GM21737 (cell line): ENCODE measurements at regions not wholly inside any gene's neighbourhood (a gene's known extent, or its start where the extent isn't known, plus 50 kb on each side); places are given as distances from the start of the nearest gene placed in this dataset.
"Not testable (repeated sequence)": the region's sequence is repeated elsewhere in the genome, so short reads cannot be mapped to it uniquely, and the experiment has no call there.

Source experiments
- ATAC-seq: cut with Tn5 transposase; IDR thresholded peaks from one replicate; pipeline ENCODE4 v1.9.1; 2021; ENCODE audit warnings: mild to moderate bottlenecking, moderate library complexity; ENCODE audit not compliant: unreplicated experiment

- no peak for ATAC-seq
Observed at GRCh38 chr20:50323777-50324775, 133.4 kb downstream of the CEBPB start.

DNA sequence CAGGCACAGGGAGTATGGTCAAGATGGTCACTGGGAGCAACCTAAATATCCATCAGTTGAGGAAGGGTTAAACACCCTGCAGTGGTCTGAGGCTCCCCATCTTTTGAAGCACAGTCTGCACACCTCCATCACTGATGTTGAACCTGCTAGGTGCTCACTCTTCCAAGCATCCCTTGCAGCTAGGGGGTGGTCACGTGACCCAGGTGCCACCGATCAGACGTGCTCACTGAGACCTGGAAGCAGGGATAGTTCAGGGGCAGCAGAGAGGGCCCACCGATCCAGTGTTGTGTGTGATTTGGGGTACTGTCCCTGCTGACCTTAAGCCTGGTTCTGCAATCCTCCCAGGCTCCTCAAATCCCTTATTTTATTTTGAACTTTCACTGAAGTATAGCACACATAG lies 134.6 kb downstream of the CEBPB start:
- ATAC-seq, result no peak

GRCh38 chr20:50325651-50326050 lies 135.0 kb downstream of the CEBPB start:
- ATAC-seq, result no peak

- no peak for ATAC-seq
Observed at GRCh38 chr20:50327666-50328065, 137.0 kb downstream of the CEBPB start.

DNA sequence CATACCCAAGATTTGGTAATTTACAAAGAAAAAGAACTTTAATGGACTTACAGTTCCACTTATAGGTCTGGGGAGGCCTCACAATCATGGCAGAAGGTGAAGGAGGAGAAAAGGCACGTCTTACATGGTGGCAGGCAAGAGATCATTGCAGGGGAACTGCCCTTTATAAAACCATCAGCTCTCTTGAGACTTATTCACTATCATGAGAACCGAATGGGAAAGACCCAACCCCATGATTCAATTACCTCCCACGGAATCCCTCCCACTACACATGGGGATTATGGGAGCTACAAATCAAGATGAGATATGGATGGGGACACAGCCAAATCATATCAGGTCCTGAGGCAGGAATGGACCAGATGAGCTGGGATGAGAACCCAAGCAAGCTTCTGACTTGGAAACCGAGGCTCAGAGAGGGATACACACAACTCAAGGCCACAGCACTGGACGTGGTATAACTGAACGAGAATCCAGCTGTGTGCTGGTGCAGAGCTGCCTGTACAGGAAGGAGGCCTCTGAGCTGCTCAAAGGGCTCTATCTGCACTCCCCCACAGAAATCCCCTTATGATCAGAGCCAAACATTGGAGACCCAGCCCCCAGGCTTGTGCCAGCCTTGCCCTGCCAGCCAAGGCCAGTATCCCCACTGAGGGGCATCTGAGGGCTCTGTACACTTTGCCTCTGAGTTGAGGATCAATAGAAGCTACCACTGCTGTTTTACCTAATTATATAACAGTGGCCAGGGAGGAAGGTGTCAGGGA lies 137.8 kb downstream of the CEBPB start:
- no peak for ATAC-seq

- no peak for ATAC-seq
Observed at GRCh38 chr20:50328996-50329898, 138.6 kb downstream of the CEBPB start.

- no peak for ATAC-seq
Observed at GRCh38 chr20:50329981-50330503, 139.4 kb downstream of the CEBPB start.

DNA sequence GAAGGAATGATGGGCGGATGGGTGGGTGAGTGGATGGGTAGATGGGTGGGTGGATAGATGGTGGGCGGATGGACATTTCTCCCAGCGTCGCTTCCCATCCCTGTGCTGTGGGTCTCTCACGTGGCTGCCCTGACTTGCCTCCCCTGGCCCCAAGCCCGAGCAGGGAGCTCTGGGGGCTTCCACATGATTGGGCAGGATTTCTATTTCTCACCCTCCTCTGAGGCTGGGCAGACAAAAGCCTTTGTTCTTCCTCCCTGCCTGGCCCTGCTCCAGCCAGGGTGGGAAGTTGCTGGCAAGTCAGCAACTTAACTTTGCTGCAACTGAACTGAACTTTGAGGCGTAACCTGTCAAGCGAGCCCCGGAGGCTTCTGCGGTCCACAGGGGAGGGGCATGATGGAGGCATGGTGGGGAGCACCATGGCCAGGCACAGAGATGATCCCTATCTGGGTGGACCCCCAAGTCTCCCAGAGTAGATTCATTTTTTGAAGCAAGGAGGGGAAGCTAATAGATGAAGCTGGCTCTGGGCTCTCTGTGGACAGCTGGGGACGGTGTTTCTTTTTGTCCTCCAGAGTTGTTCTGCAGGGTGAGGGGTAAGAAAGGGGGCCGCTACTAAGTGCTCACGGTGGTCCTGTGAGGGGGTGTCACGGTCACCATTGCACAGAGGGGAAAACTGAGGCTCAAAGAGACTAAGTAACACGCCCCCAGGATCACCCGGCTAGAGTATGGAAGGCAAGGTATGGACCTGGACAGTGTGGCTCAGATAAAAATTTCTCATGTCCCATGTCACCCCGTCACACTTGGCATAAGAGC lies 140.1 kb downstream of the CEBPB start:
- ATAC-seq, result no peak

- no peak for ATAC-seq
Observed at GRCh38 chr20:50331469-50332363, 141.1 kb downstream of the CEBPB start.

DNA sequence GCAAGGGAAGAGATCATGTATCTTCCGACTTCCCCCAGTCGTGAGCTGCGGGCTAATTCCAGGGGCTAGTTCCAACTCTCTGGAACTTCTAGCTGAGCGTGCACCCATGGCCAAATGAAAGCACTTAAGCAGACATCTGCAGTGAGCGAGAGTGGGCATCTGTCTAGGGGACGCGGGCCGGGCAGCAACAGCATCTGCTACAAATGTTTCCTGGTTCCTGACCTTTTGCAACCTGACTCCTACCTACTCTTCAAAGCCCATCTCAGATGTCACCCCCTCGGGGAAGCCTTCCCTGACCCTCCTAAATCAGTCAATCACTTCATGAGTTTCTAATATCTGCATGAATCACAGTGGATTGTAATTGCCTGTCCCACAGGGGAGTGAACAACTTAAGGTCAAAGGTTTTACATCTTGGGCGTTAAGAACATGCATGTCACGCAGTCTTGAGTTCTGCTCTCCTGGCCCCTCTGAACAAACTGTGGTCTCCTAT lies 141.9 kb downstream of the CEBPB start:
- ATAC-seq, result no peak

DNA sequence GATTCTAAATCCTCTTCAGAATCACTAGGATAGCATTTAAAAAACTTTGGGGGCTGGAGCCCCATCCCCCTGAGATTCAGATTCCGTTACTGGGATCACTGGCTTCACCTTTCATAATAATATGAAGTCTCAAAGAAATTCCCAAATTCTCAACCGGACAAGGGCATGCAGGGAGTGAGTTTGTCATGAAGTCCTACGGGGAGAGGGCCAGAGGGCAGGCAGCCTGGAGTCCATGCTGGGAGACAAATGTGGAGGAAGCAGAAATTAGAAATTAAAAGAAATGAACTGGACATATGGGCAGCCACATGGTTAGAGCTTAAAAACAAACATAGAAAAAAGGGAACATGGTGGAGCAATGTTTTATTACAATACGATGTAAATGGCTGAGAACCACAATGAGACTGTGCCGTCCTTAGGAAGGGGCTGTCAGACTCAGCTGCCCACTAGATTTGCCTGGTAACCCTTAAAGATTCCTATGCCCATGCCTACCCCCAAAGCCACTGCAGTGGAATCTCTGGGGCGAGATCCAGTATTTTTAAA lies 142.6 kb downstream of the CEBPB start:
- no peak for ATAC-seq

- no peak for ATAC-seq
Observed at GRCh38 chr20:50333812-50334211, 143.2 kb downstream of the CEBPB start.

DNA sequence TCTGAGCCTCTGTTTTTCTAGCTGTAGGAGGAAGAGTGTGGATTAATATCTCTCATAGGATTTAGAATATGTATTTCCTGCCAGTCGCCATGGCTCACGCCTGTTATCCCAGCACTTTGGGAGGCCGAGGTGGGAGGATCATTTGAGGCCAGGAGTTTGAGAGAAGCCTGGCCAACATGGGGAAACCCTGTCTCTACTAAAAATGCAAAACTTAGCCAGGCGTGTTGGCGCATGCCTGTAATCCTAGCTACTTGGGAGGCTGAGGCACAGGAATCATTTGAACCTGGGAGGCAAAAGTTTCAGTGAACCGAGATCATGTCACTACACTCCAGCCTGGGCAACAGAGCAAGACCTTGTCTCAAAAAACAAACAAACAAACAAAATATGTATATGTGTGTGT lies 143.9 kb downstream of the CEBPB start:
- ATAC-seq, result not testable (repeated sequence)

DNA sequence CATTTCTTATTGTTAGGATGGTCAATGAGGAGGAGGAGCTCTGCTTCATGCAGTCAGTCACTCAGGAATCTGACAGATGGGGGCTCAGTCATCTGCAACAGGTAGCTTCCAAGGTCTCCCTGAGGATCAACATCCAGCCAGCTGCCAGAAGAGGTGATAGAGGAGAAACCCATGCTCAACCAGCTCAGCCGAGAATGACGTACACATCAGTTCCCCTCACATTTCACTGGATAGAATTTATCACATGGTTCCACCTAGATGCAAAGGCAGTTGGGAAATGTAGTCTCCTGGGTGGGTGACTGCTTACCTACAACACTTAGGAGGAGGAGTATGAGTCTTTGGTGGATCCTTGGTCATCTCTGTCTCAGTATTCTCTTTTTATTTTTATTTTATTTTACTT lies 144.5 kb downstream of the CEBPB start:
- ATAC-seq, result no peak

GRCh38 chr20:50335866-50336265 lies 145.2 kb downstream of the CEBPB start:
- no peak for ATAC-seq

DNA sequence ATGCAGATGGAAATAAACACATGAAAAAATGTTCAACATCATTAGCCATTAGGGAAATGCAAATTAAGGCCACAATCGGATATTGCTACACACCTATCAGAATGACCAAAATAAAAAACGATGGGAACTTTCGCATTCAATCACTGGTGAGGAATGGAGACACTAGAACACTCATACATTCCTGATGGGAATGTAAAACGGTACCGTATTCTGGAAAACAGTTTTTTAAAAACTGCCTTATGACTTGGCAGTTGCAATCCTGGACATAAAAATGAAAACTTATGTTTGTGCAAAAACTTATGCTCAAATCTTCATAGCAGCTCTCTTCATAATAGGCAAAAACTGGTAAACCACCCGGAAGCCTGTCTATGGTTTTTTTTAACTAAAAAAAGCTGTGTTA lies 146.0 kb downstream of the CEBPB start:
- ATAC-seq, result no peak

DNA sequence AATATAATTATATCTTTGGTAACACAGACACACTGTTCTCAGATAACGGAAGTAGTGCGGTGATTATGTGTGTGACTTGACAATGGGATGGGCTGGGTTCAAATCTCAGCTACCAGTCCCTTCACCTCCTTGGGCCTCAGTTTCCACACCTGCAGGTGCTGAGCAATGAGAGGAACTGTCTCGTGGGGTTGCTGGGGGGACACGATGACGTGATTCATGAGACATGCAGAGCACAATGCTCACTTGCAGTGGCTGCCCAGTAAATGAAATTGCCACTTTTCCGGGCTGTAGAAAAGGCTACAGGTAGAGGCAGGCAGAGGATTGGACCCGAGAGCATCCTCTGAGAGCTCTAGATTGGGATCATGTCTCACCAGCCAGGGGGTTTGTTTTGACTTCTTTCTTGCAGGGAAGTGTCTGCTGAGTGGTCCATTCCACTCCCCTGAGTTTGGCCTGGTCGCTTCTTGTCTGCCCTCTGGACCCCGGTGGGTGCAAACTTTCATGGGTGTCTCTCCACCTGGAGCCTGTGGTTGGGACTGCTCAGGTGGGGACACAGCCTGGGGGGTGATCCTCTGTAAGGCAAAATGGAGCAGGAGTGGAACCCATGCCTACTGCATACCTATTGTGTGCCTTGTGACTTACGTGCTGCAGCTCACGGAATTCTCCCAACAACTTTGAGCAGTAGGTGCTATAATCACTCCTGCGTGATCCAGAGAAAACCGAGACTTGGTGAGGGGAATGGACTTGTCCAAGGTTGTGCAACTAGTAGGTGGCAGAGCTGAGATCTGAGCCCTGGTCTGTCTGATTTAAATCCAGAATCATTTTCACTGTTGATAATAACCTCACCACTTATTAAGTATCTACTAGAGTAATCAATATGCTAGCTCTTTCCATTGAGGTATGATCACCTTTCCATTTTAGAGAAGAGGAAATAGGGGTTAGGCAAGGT lies 147.2 kb downstream of the CEBPB start:
- no peak for ATAC-seq
